ENCODE measurements at regions not wholly inside any gene's neighbourhood (a gene's known extent, or its start where the extent isn't known, plus 50 kb on each side); places are given as distances from the start of the nearest gene placed in this dataset.

DNA sequence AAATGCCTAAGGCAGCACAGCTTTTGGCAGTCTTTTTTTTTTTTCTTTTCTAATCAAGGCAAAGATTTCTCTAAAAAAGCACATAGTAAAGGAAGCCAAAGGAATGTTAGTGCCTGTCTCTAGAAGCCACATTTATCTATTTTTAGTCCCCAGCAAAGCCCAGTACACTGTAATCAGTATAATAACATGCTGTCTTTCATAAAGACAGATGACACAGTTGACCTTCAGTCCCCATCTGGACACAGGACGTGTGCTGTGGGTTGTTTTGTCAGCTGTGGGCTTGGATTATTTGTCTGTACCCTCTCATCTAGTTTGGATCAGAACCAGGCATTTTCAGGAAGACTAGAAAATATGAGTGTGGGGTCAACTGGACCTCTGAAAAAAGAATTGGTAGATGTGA lies 110.4 kb upstream of the CTNNB1 start:
- CTCF ChIA-PET: no interaction called here
- intact Hi-C loops (cut with micrococcal nuclease; ENCODE audit: unreplicated experiment): no loop called here
- BruUV-seq (replicated peaks): no TSS peak
- Mint-ChIP-seq H3K9me3 (ENCODE audit: low read depth, unreplicated experiment) (no peaks in the 10 kb centered on the region), H3K4me3 (ENCODE audit: low read depth, unreplicated experiment) (no peak overlapping the region), H3K36me3 (ENCODE audit: insufficient read depth, unreplicated experiment) (no peaks in the 10 kb centered on the region), H3K4me1 (ENCODE audit: low read depth, unreplicated experiment) (no peaks in the 10 kb centered on the region), H3K27ac (ENCODE audit: unreplicated experiment) (no peak overlapping the region), H3K27me3 (ENCODE audit: unreplicated experiment) (peaks cover 10% of the 10 kb centered on the region)
- no peak for DNase-seq
- TF ChIP-seq, protein P1, sequence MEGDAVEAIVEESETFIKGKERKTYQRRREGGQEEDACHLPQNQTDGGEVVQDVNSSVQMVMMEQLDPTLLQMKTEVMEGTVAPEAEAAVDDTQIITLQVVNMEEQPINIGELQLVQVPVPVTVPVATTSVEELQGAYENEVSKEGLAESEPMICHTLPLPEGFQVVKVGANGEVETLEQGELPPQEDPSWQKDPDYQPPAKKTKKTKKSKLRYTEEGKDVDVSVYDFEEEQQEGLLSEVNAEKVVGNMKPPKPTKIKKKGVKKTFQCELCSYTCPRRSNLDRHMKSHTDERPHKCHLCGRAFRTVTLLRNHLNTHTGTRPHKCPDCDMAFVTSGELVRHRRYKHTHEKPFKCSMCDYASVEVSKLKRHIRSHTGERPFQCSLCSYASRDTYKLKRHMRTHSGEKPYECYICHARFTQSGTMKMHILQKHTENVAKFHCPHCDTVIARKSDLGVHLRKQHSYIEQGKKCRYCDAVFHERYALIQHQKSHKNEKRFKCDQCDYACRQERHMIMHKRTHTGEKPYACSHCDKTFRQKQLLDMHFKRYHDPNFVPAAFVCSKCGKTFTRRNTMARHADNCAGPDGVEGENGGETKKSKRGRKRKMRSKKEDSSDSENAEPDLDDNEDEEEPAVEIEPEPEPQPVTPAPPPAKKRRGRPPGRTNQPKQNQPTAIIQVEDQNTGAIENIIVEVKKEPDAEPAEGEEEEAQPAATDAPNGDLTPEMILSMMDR (IDR thresholded peaks at IDR 0.05; ENCODE audit: unreplicated experiment): no peak

DNA sequence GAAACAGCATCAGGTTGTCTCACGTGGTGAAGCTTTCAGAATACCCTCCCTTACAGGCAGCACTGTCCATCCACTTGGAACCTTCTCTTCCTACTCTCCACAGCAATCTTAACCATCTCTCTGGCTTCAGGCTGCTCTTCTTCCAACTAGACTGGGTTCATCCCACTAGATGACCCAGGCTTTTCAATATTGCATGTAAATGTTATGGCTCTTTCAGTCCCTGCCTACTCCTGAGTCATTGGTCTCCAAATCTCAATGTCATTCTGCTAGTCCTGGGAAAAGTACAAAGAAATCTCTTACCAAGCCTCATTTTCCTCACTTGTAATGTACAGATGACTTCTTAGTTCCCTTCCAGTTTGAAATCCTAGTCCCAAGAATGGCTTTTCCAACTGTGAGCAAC lies 109.7 kb upstream of the CTNNB1 start:
- CTCF ChIA-PET: no interaction called here
- H3K36me3 Mint-ChIP-seq (ENCODE audit: insufficient read depth, unreplicated experiment): no peaks in the 10 kb centered on the region
- H3K27ac Mint-ChIP-seq (ENCODE audit: unreplicated experiment): no peak overlapping the region
- intact Hi-C loops (cut with micrococcal nuclease; ENCODE audit: unreplicated experiment): no loop called here
- H3K27me3 Mint-ChIP-seq (ENCODE audit: unreplicated experiment): peaks cover 4% of the 10 kb centered on the region
- H3K4me1 Mint-ChIP-seq (ENCODE audit: low read depth, unreplicated experiment): no peaks in the 10 kb centered on the region
- TF ChIP-seq, protein P1 (IDR thresholded peaks at IDR 0.05; ENCODE audit: unreplicated experiment): no peak
- H3K9me3 Mint-ChIP-seq (ENCODE audit: low read depth, unreplicated experiment): no peaks in the 10 kb centered on the region
- DNase-seq: no peak
- no peak overlapping the region for H3K4me3 Mint-ChIP-seq (ENCODE audit: low read depth, unreplicated experiment)
- BruUV-seq (replicated peaks): no TSS peak

DNA sequence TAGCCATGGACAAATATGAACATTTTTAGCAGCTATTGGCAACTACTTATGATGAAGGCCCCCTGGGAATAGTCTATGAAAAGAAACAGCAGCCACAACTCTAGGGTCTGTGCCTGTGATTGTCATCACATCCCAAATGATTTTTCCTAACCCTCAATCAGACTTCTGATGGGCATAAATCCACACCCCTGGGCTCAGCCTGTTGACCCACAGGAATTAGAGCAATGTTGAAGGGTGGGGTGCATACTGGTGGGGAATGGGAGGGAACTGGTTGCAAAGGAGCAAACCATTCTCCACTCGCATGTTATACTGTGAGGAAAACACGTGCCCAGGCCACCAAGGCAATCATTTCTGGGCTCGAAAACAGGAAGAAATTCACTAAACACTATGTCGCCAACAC lies 106.5 kb upstream of the CTNNB1 start:
- intact Hi-C loops (cut with micrococcal nuclease; ENCODE audit: unreplicated experiment): no loop called here
- Mint-ChIP-seq H3K27me3 (ENCODE audit: unreplicated experiment) (peaks cover 3% of the 10 kb centered on the region), H3K9me3 (ENCODE audit: low read depth, unreplicated experiment) (no peaks in the 10 kb centered on the region), H3K27ac (ENCODE audit: unreplicated experiment) (no peak overlapping the region), H3K4me1 (ENCODE audit: low read depth, unreplicated experiment) (no peaks in the 10 kb centered on the region), H3K4me3 (ENCODE audit: low read depth, unreplicated experiment) (no peak overlapping the region), H3K36me3 (ENCODE audit: insufficient read depth, unreplicated experiment) (no peaks in the 10 kb centered on the region)
- DNase-seq: no peak
- no TSS peak for BruUV-seq (replicated peaks)
- CTCF ChIA-PET: interaction anchor here (0.7 kb wide), 1 partner anchor 789 kb away, joined by 3 read pairs; no protein-coding TSS in a partner anchor
- TF ChIP-seq, protein P1 (IDR thresholded peaks at IDR 0.05; ENCODE audit: unreplicated experiment): no peak

DNA sequence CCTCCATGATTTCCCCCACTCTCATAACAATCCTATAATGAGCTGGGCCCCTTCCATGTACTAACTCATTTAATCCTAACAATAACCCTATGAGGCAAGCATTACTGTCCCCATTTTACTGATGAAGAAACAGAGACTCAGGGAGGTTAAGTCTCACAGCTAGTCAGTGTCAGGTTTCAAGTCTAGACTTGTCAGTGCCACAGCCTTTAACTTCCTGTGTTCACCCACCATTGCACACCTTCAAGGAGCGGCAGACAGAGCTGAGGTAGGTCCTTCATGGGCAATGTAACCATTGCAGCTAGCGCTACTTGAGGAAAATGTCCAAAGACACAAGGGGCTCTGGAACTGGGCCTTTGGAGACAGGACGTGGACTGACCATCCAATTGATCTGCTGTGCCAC lies 105.8 kb upstream of the CTNNB1 start:
- CTCF ChIA-PET: no interaction called here
- Mint-ChIP-seq H3K9me3 (ENCODE audit: low read depth, unreplicated experiment) (no peaks in the 10 kb centered on the region), H3K4me3 (ENCODE audit: low read depth, unreplicated experiment) (no peak overlapping the region), H3K36me3 (ENCODE audit: insufficient read depth, unreplicated experiment) (no peaks in the 10 kb centered on the region), H3K27me3 (ENCODE audit: unreplicated experiment) (peaks cover 9% of the 10 kb centered on the region), H3K4me1 (ENCODE audit: low read depth, unreplicated experiment) (no peaks in the 10 kb centered on the region), H3K27ac (ENCODE audit: unreplicated experiment) (no peak overlapping the region)
- no peak for DNase-seq
- no TSS peak for BruUV-seq (replicated peaks)
- intact Hi-C loops (cut with micrococcal nuclease; ENCODE audit: unreplicated experiment): no loop called here
- TF ChIP-seq, protein P1 (IDR thresholded peaks at IDR 0.05; ENCODE audit: unreplicated experiment): no peak

DNA sequence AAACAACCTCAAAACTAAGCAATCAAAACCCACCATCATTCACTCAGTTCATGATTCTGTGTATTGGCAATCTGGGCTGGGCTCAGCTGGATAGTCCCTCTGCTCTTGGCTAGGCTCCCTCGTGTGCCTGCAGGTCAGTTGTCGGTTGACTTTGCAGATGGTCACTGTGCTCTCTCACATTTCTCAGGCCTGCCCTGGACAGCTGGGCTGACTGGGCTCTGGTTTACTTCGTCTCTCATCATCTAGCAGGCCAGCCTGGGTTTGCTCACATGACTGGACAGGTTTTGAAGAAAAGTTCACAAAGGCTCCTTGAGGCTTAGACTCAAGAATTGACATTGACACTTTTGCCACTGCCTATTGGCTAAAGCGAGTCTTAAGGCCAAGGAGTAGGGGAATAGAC lies 105.0 kb upstream of the CTNNB1 start:
- peaks cover 9% of the 10 kb centered on the region for H3K27me3 Mint-ChIP-seq (ENCODE audit: unreplicated experiment)
- no peaks in the 10 kb centered on the region for H3K9me3 Mint-ChIP-seq (ENCODE audit: low read depth, unreplicated experiment)
- no TSS peak for BruUV-seq (replicated peaks)
- intact Hi-C loops (cut with micrococcal nuclease; ENCODE audit: unreplicated experiment): no loop called here
- H3K27ac Mint-ChIP-seq (ENCODE audit: unreplicated experiment): no peak overlapping the region
- TF ChIP-seq, protein P1 (IDR thresholded peaks at IDR 0.05; ENCODE audit: unreplicated experiment): no peak
- no peak overlapping the region for H3K4me3 Mint-ChIP-seq (ENCODE audit: low read depth, unreplicated experiment)
- CTCF ChIA-PET: no interaction called here
- H3K36me3 Mint-ChIP-seq (ENCODE audit: insufficient read depth, unreplicated experiment): no peaks in the 10 kb centered on the region
- DNase-seq: no peak
- no peaks in the 10 kb centered on the region for H3K4me1 Mint-ChIP-seq (ENCODE audit: low read depth, unreplicated experiment)

All from Calu3 (cell line).